IMR-90 (cell line): ENCODE measurements at regions not wholly inside any gene's neighbourhood (a gene's known extent, or its start where the extent isn't known, plus 50 kb on each side); places are given as distances from the start of the nearest gene placed in this dataset.

Source experiments
- BHLHE40 ChIP-seq: fragments of 150-350 bp; IDR thresholded peaks from 2 replicates; pipeline ENCODE4 v1.6.1; 2016; ENCODE audit warnings: mild to moderate bottlenecking, low read depth, low read length
- CEBPB ChIP-seq: IDR thresholded peaks from 2 replicates; pipeline ENCODE4 v1.6.1; 2012; ENCODE audit warnings: low read depth, low read length, improper control_type of control experiment
- CTCF ChIP-seq: conservative IDR thresholded peaks from 2 replicates; pipeline ENCODE4 v1.5.1; 2012; ENCODE audit warnings: mild to moderate bottlenecking, low read depth, low read length, improper control_type of control experiment
- ELK1 ChIP-seq: fragments of 150-350 bp; IDR thresholded peaks from 2 replicates; pipeline ENCODE4 v1.6.1; 2016; ENCODE audit warnings: low read depth, mild to moderate bottlenecking, low read length, moderate library complexity, borderline replicate concordance
- MXI1 ChIP-seq: IDR thresholded peaks from 2 replicates; pipeline ENCODE4 v1.6.1; 2012; ENCODE audit warnings: low read depth, mild to moderate bottlenecking, low read length, moderate library complexity, borderline replicate concordance
- POLR2A ChIP-seq: IDR thresholded peaks from 2 replicates; pipeline ENCODE4 v1.6.1; 2012; ENCODE audit warnings: mild to moderate bottlenecking, low read depth, low read length
- RCOR1 ChIP-seq: IDR thresholded peaks from 2 replicates; pipeline ENCODE4 v1.6.1; 2012; ENCODE audit warnings: mild to moderate bottlenecking, low read length, improper control_type of control experiment; ENCODE audit not compliant: insufficient replicate concordance
- RFX5 ChIP-seq: IDR thresholded peaks from 2 replicates; pipeline ENCODE4 v1.8.0; 2012; ENCODE audit warnings: low read depth, mild to moderate bottlenecking, low read length, moderate library complexity
- USF2 ChIP-seq: fragments of 150-350 bp; IDR thresholded peaks from 2 replicates; pipeline ENCODE4 v1.6.1; 2017; ENCODE audit warnings: mild to moderate bottlenecking, antibody characterized with exemption, low read length, low read depth

- TF ChIP-seq CTCF = no peak
- no peak for TF ChIP-seq CEBPB
- TF ChIP-seq POLR2A = no peak
- TF ChIP-seq RFX5 = no peak
- TF ChIP-seq ELK1 = no peak
- no peak for TF ChIP-seq USF2
- no peak for TF ChIP-seq MXI1
- TF ChIP-seq BHLHE40 = no peak
- no peak for TF ChIP-seq RCOR1
Observed at GRCh38 chr14:51454351-51454750, 197.4 kb upstream of the FRMD6 start.
